ENCODE measurements at regions not wholly inside any gene's neighbourhood (a gene's known extent, or its start where the extent isn't known, plus 50 kb on each side); places are given as distances from the start of the nearest gene placed in this dataset.

- TF ChIP-seq NFE2L2 (conservative IDR thresholded peaks at IDR 0.05; ENCODE audit: low read length) = no peak
- no peak for TF ChIP-seq ZC3H11A (IDR thresholded peaks at IDR 0.05)
- TF ChIP-seq CTCF (IDR thresholded peaks at IDR 0.05) = no peak
- no peak for TF ChIP-seq EP300 (IDR thresholded peaks at IDR 0.05)
- no peak for TF ChIP-seq RAD21 (conservative IDR thresholded peaks at IDR 0.05 in 1 of 2, IDR thresholded peaks at IDR 0.05 in 1 of 2)
These were observed 512.6 kb upstream of the SEMA3D start for GRCh38 chr7:85699482-85699881.

All from A549 (cell line).